GM12891 (cell line): ENCODE measurements at regions not wholly inside any gene's neighbourhood (a gene's known extent, or its start where the extent isn't known, plus 50 kb on each side); places are given as distances from the start of the nearest gene placed in this dataset.

Source experiments
- DNase-seq: peaks from one replicate; pipeline ENCODE4 v3.0.0; 2011; ENCODE audit warnings: low spot score; ENCODE audit not compliant: insufficient read length
- FAIRE-seq: peaks from 2 replicates; lab custom pipeline; 2011; peaks lifted over from hg19 to GRCh38; lab: Jason Lieb, UNC
- PAX5 ChIP-seq: IDR thresholded peaks from 2 replicates; pipeline ENCODE4 v1.6.1; 2011; ENCODE audit warnings: low read length, moderate library complexity, mild to moderate bottlenecking; ENCODE audit not compliant: insufficient read depth, severe bottlenecking
- POLR2A ChIP-seq: IDR thresholded peaks from 2 replicates; pipeline ENCODE4 v1.6.1; 2011; ENCODE audit warnings: low read depth, low read length, control low read depth
- POLR2AphosphoS5 ChIP-seq: IDR thresholded peaks from 2 replicates; pipeline ENCODE4 v1.6.1; 2011; ENCODE audit warnings: low read depth, low read length, control low read depth
- POU2F2 ChIP-seq: IDR thresholded peaks from 2 replicates; pipeline ENCODE4 v1.6.1; 2011; ENCODE audit warnings: low read depth, mild to moderate bottlenecking, control low read depth, low read length, moderate library complexity
- SPI1 ChIP-seq: IDR thresholded peaks from 2 replicates; pipeline ENCODE4 v1.6.1; 2011; ENCODE audit warnings: low read depth, low read length, control low read depth
- TAF1 ChIP-seq: IDR thresholded peaks from 2 replicates; pipeline ENCODE4 v1.6.1; 2011; ENCODE audit warnings: low read depth, low read length, control low read depth

DNA sequence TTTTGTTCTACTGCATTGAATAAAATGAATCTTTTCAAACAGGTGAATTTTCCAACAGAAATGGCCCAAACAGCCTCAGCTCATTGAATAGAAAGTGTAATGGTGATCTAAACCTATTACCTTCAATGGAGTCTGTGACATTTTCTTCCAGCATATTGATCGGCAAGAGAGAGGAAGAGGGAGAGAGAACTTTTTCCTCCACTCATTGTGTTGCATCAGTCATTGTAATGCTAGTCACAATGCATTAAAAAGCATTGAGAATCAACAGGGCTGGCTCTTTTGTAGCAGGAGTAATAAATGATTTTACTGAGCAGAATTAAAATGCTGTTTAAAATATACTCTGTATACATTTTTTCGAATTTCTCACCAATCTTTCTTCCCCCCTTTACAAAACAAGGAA is 1794.5 kb upstream of the CELF4 start:
- FAIRE-seq (no peak), DNase-seq (no peak)
- no peak for TF ChIP-seq POLR2A
- TF ChIP-seq SPI1, result no peak
- no peak for TF ChIP-seq POLR2AphosphoS5
- TF ChIP-seq TAF1, result no peak
- no peak for TF ChIP-seq PAX5
- TF ChIP-seq POU2F2, result no peak

DNA sequence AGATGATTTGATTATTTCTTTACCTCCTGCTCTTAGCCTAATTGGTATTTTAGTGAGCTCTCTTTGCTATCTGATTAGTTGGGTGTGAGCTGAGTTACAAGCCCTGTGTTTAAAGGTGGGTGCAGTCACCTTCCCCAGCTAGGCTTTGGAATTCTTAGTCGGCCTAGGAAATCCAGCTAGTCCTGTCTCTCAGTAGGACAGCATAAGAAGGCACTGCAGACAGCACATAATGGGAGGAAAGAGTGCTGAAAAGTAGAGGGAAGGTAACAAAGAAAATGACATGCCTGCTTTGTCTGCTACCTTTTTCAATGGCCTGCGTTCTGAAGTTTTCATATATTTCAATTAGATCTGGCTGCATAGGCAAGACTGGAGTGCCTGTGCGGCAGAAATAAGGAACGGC is 1794.0 kb upstream of the CELF4 start:
- DNase-seq, result no peak
- no peak for FAIRE-seq

DNA sequence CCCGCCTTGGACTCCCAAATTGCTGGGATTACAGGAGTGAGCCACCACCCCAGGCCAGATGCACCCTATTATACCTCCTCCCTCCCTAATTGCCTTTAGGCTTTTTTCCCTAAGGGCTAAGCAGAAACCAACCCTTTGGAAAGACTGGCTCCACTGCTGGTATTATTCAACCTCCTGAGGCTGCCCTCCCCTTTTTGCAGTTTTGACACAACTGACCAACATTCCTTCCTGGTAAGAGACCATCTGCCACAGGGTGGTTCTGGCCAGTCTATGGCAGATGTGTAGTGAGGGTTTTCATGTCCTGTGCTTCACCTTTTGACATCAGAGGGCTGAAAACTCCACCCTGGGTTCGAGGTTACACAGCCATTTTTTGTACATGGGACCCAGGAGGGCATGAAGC is 1785.3 kb upstream of the CELF4 start:
- DNase-seq, result no peak
- no peak for TF ChIP-seq PAX5
- TF ChIP-seq TAF1, result no peak
- no peak for TF ChIP-seq POLR2A
- TF ChIP-seq SPI1, result no peak
- TF ChIP-seq POU2F2, result no peak
- no peak for TF ChIP-seq POLR2AphosphoS5
- no peak for FAIRE-seq

More for the DNA sequence above, 1794.0 kb upstream of the CELF4 start:
- TF ChIP-seq SPI1, result no peak
- no peak for TF ChIP-seq POU2F2
- no peak for TF ChIP-seq POLR2AphosphoS5
- no peak for TF ChIP-seq POLR2A
- TF ChIP-seq TAF1, result no peak
- TF ChIP-seq PAX5, result no peak

DNA sequence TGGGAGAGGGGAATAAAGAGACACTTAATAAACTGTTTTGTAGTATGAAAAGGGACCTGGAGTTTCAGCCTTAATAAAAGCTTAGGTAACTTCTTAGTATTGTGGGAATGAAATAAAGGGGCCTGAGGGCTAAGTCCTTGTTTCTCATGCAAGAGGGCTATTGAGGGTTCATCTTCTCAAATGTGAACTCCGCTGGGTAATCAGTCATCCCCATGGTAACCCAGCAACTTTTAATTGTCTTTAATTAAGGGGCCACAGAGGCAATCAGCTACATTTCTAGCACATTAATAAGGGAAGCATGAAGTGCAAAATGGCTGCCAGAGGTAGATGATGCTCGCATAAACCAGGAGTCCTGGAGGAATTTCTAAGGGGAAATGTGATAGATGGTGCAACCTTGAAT is 1784.2 kb upstream of the CELF4 start:
- no peak for DNase-seq

DNA sequence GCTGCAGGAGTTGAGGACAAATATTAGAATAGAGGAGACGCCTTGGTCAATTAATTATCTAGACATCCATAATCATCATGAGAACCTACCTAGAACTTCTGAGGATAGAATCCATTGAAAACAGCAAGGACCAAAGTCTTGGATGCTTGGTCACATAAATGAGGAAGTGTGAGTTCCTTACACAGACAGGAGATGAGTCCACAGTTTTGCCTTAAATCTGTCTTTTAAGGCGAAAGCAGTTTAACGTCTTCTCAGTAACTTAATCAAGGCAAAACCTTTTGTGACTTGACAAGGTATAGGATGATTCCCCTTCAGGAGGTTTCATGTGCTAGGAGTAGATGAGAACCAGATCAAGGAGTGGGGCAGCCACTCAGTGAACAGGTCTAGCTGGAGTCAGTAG is 1783.2 kb upstream of the CELF4 start:
- FAIRE-seq (no peak), DNase-seq (no peak)
- no peak for TF ChIP-seq TAF1
- peak; percentile 29; the same call in 1 of the 2 replicates for TF ChIP-seq SPI1

More for the DNA sequence above, 1784.2 kb upstream of the CELF4 start:
- no peak for FAIRE-seq
- TF ChIP-seq PAX5, result no peak

DNA sequence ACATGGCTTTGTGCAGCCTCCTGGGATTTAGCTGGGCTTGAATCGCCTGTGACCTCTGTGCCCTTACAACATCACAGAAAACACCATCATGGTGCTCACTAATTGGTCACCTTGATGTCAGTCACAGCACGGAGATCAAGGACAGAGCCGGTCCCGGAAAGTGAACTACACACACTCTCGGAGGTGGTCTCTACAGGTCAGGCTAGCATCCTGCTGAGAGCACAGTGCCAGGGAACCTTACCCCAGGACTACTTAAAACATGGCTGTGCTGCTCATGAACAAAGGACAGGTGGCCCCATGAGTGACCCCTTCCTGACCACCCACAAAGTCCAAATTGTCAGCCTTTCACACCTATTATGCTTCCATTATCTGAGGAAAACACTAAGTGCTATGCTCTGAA is 1782.1 kb upstream of the CELF4 start:
- TF ChIP-seq POLR2AphosphoS5 (no peak), PAX5 (no peak), POU2F2 (no peak), POLR2A (no peak)
- no peak for FAIRE-seq
- DNase-seq, result no peak

DNA sequence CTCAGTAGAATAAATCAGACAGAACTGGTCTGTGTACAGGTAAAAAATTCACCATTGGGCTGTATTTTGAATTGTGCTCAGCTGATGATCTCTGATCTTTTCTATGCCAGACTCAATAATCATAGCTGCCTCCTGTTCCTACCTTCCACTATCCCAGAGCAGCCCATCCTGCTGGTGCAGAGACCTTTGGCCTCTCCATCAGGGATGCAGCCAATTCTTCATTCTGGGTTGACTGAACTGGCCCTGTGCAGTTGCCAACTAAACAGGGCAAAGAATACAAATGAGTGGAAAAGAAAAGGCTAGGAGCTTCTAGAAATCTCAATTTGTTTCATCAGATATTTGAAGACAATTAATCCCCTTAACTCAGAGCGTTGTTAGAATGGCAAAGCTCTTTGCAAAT is 1781.3 kb upstream of the CELF4 start:
- FAIRE-seq (no peak), DNase-seq (no peak)
- TF ChIP-seq POLR2AphosphoS5 (no peak), TAF1 (no peak), PAX5 (no peak), POU2F2 (no peak), POLR2A (no peak), SPI1 (no peak)

DNA sequence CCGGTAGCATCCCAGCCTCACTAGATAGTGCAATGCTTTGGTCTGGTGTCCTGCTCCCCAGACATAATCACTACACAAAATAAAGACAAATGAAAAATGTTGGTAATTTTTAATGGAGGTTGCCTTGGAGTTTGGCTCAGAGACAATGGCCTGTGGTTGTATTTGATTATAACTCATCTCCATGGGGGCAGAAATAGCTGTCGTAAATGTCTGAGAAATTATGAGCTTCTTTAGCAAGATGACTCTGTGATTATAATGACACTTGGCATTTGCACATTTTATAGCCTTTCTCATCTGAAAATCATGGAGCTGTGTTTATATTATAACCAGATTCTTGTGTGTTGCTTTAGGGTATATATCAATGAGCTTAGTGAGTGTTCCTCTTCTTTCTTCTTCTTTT is 1779.7 kb upstream of the CELF4 start:
- FAIRE-seq (no peak), DNase-seq (no peak)
- TF ChIP-seq POLR2AphosphoS5, result no peak
- TF ChIP-seq PAX5, result no peak
- no peak for TF ChIP-seq POU2F2
- TF ChIP-seq TAF1, result no peak
- no peak for TF ChIP-seq POLR2A
- no peak for TF ChIP-seq SPI1

DNA sequence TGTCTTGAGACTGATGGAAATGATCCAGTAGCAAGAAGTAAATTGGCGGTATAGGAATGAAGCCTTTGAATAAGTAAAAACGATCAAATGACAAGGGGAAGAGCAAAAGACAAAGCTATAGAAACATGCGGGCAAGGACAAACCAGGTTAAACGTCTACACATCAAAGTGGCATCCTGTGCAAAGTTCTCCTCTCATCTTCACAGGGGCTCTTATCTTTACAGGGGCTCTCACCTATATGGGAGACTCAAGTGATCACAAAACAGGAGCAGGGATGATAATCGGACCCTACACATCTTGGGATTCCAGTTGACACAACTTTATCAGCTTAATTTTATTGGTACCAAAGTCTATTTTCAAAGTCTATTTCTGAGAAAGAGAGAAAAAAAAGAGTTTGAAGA is 1778.9 kb upstream of the CELF4 start:
- TF ChIP-seq TAF1 (no peak), SPI1 (no peak), POLR2A (no peak), POLR2AphosphoS5 (no peak)
- DNase-seq (no peak), FAIRE-seq (no peak)

DNA sequence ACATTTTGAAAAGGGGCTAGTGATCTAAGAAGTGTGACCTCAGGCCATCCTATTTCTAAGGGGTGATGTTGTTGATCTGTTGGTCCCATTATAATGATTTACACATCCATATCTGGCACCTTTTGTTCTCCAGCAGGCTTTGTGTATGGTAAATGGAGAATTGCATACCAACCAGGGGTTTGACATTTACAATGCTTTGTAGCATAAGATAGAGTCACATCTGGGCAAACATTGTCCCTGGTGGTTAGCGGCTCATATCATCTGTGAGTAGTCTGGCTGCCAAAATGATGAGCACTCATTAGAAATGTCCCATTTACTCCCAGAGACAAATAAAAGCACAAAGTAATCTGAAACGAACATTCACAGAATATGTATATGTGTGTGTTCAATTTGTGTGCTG is 1775.5 kb upstream of the CELF4 start:
- no peak for FAIRE-seq
- DNase-seq, result no peak
- no peak for TF ChIP-seq POLR2AphosphoS5
- no peak for TF ChIP-seq POU2F2
- no peak for TF ChIP-seq POLR2A
- TF ChIP-seq SPI1, result no peak
- no peak for TF ChIP-seq TAF1
- no peak for TF ChIP-seq PAX5
